ENCODE measurements at regions not wholly inside any gene's neighbourhood (a gene's known extent, or its start where the extent isn't known, plus 50 kb on each side); places are given as distances from the start of the nearest gene placed in this dataset.

GRCh38 chr4:180637616-180638015 lies 1605.6 kb upstream of the TENM3 start:
- DNase-seq = no peak

- DNase-seq = no peak
These were observed 1603.0 kb upstream of the TENM3 start for GRCh38 chr4:180640193-180640592.

- DNase-seq = no peak
These were observed 1601.7 kb upstream of the TENM3 start for GRCh38 chr4:180641495-180641894.

GRCh38 chr4:180642732-180643131 lies 1600.5 kb upstream of the TENM3 start:
- DNase-seq = no peak

- no peak for DNase-seq
These were observed 1592.9 kb upstream of the TENM3 start for GRCh38 chr4:180650273-180650672.

GRCh38 chr4:180652533-180652932 lies 1590.7 kb upstream of the TENM3 start:
- no peak for DNase-seq

- DNase-seq = no peak
These were observed 1587.3 kb upstream of the TENM3 start for GRCh38 chr4:180655886-180656285.

- DNase-seq = no peak
These were observed 1585.3 kb upstream of the TENM3 start for GRCh38 chr4:180657881-180658280.

- peak; percentile 4 for DNase-seq
These were observed 1578.3 kb upstream of the TENM3 start for GRCh38 chr4:180664766-180665368.

GRCh38 chr4:180665481-180665880 lies 1577.7 kb upstream of the TENM3 start:
- DNase-seq = no peak

GRCh38 chr4:180665994-180666824 lies 1577.0 kb upstream of the TENM3 start:
- DNase-seq = no peak

- no peak for DNase-seq
These were observed 1574.5 kb upstream of the TENM3 start for GRCh38 chr4:180668732-180669131.

- no peak for DNase-seq
These were observed 1573.5 kb upstream of the TENM3 start for GRCh38 chr4:180669680-180670079.

- no peak for DNase-seq
These were observed 1568.4 kb upstream of the TENM3 start for GRCh38 chr4:180674619-180675358.

GRCh38 chr4:180675359-180675650 lies 1567.9 kb upstream of the TENM3 start:
- no peak for DNase-seq

- DNase-seq = no peak
These were observed 1562.9 kb upstream of the TENM3 start for GRCh38 chr4:180680305-180680704.

GRCh38 chr4:180682776-180683175 lies 1560.4 kb upstream of the TENM3 start:
- no peak for DNase-seq

- no peak for DNase-seq
These were observed 1560.0 kb upstream of the TENM3 start for GRCh38 chr4:180683186-180683585.

GRCh38 chr4:180688480-180688879 lies 1554.7 kb upstream of the TENM3 start:
- DNase-seq = no peak

GRCh38 chr4:180694875-180695274 lies 1548.3 kb upstream of the TENM3 start:
- DNase-seq = no peak

GRCh38 chr4:180695851-180696250 lies 1547.4 kb upstream of the TENM3 start:
- DNase-seq = no peak

- no peak for DNase-seq
These were observed 1546.6 kb upstream of the TENM3 start for GRCh38 chr4:180696460-180697092.

- no peak for DNase-seq
These were observed 1544.5 kb upstream of the TENM3 start for GRCh38 chr4:180698550-180699195.

Measured in CD4-positive, alpha-beta T cell treated with Interferon gamma for 1 hour (primary cell).